GM18867 (cell line): ENCODE measurements at regions not wholly inside any gene's neighbourhood (a gene's known extent, or its start where the extent isn't known, plus 50 kb on each side); places are given as distances from the start of the nearest gene placed in this dataset.
"Not testable (repeated sequence)": the region's sequence is repeated elsewhere in the genome, so short reads cannot be mapped to it uniquely, and the experiment has no call there.

Source experiments
- ATAC-seq: cut with Tn5 transposase; IDR thresholded peaks from one replicate; pipeline ENCODE4 v1.9.1; 2021; ENCODE audit warnings: mild to moderate bottlenecking, moderate library complexity; ENCODE audit not compliant: unreplicated experiment

- no peak for ATAC-seq
Measured at GRCh38 chr3:112765531-112765930, 81.1 kb downstream of the CD200R1L start.

GRCh38 chr3:112763258-112763657 lies 83.4 kb downstream of the CD200R1L start:
- ATAC-seq = no peak

- ATAC-seq = no peak
Measured at GRCh38 chr3:112761062-112761638, 85.5 kb downstream of the CD200R1L start.

GRCh38 chr3:112759681-112760080 lies 87.0 kb downstream of the CD200R1L start:
- ATAC-seq = no peak

- ATAC-seq = no peak
Measured at GRCh38 chr3:112759210-112759609, 87.5 kb downstream of the CD200R1L start.

- no peak for ATAC-seq
Measured at GRCh38 chr3:112757197-112757596, 89.5 kb downstream of the CD200R1L start.

GRCh38 chr3:112755845-112756613 lies 90.6 kb downstream of the CD200R1L start:
- no peak for ATAC-seq

GRCh38 chr3:112755046-112755445 lies 91.6 kb downstream of the CD200R1L start:
- ATAC-seq = not testable (repeated sequence)

GRCh38 chr3:112751564-112752512 lies 94.8 kb downstream of the CD200R1L start:
- ATAC-seq = no peak

GRCh38 chr3:112751061-112751460 lies 95.6 kb downstream of the CD200R1L start:
- no peak for ATAC-seq

GRCh38 chr3:112747624-112748023 lies 99.0 kb downstream of the CD200R1L start:
- ATAC-seq = no peak

- ATAC-seq = no peak
Measured at GRCh38 chr3:112746675-112747280, 99.9 kb downstream of the CD200R1L start.

- ATAC-seq = no peak
Measured at GRCh38 chr3:112745567-112746248, 101.0 kb downstream of the CD200R1L start.

- ATAC-seq = no peak
Measured at GRCh38 chr3:112744825-112745566, 101.7 kb downstream of the CD200R1L start.

GRCh38 chr3:112744106-112744505 lies 102.6 kb downstream of the CD200R1L start:
- no peak for ATAC-seq

- no peak for ATAC-seq
Measured at GRCh38 chr3:112742934-112743333, 102.0 kb upstream of the CCDC80 start.

GRCh38 chr3:112741983-112742382 lies 101.0 kb upstream of the CCDC80 start:
- ATAC-seq = no peak

GRCh38 chr3:112740835-112741234 lies 99.9 kb upstream of the CCDC80 start:
- no peak for ATAC-seq

GRCh38 chr3:112739252-112739965 lies 98.5 kb upstream of the CCDC80 start:
- no peak for ATAC-seq
